ENCODE measurements at regions not wholly inside any gene's neighbourhood (a gene's known extent, or its start where the extent isn't known, plus 50 kb on each side); places are given as distances from the start of the nearest gene placed in this dataset.

GRCh38 chr6:22467645-22468044, 101.7 kb upstream of the HDGFL1 start:
- Histone ChIP-seq H3K9ac (ENCODE audit: control insufficient read depth, extremely low read depth, insufficient read depth, low read length) (no peak overlapping the region), H3K36me3 (ENCODE audit: control insufficient read depth in 2 of 2, extremely low read depth in 1 of 2, insufficient read depth in 2 of 2, low read length in 2 of 2) (no peaks in the 10 kb centered on the region), H3K4me2 (ENCODE audit: control insufficient read depth, extremely low read depth, insufficient read depth, low read depth, low read length) (no peak overlapping the region), H4K20me1 (ENCODE audit: control insufficient read depth, extremely low read depth, insufficient read depth, low read length) (no peaks in the 10 kb centered on the region), H3K9me3 (ENCODE audit: control insufficient read depth, low read depth, low read length) (no peaks in the 10 kb centered on the region), H3K9me1 (ENCODE audit: control insufficient read depth, extremely low read depth, insufficient read depth, low read length) (no peaks in the 10 kb centered on the region), H3K27ac (ENCODE audit: control insufficient read depth, insufficient read depth, low read length) (no peak overlapping the region), H3K79me2 (ENCODE audit: control insufficient read depth, insufficient read depth, low read length) (no peaks in the 10 kb centered on the region), H3K4me1 (ENCODE audit: control insufficient read depth, extremely low read depth, insufficient read depth, low read length) (no peaks in the 10 kb centered on the region), H3K4me3 (ENCODE audit: control insufficient read depth in 2 of 3, extremely low read depth in 1 of 3, insufficient read depth in 2 of 3, low read depth in 1 of 3, low read length in 3 of 3) (no peak overlapping the region), H2AFZ (ENCODE audit: control insufficient read depth, low read length) (no peak overlapping the region), H3K27me3 (ENCODE audit: control insufficient read depth, extremely low read depth, insufficient read depth, low read length) (no peaks in the 10 kb centered on the region)
- FAIRE-seq (no peak), DNase-seq (ENCODE audit: low read depth, low spot score) (no peak)
- dilution Hi-C loops (cut with MboI; ENCODE audit: extremely low pct_ligation_motif_present, low sequenced_read_pairs): no loop called here
- no peak for TF ChIP-seq EZH2 (IDR thresholded peaks at IDR 0.05; ENCODE audit: low read length)
- TF ChIP-seq, protein P1, sequence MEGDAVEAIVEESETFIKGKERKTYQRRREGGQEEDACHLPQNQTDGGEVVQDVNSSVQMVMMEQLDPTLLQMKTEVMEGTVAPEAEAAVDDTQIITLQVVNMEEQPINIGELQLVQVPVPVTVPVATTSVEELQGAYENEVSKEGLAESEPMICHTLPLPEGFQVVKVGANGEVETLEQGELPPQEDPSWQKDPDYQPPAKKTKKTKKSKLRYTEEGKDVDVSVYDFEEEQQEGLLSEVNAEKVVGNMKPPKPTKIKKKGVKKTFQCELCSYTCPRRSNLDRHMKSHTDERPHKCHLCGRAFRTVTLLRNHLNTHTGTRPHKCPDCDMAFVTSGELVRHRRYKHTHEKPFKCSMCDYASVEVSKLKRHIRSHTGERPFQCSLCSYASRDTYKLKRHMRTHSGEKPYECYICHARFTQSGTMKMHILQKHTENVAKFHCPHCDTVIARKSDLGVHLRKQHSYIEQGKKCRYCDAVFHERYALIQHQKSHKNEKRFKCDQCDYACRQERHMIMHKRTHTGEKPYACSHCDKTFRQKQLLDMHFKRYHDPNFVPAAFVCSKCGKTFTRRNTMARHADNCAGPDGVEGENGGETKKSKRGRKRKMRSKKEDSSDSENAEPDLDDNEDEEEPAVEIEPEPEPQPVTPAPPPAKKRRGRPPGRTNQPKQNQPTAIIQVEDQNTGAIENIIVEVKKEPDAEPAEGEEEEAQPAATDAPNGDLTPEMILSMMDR (optimal IDR thresholded peaks at IDR 0.05 in 1 of 3, IDR thresholded peaks at IDR 0.05 in 1 of 3, conservative IDR thresholded peaks at IDR 0.05 in 1 of 3; ENCODE audit: extremely low read depth in 1 of 3, insufficient read depth in 2 of 3, low read length in 3 of 3): no peak

DNA sequence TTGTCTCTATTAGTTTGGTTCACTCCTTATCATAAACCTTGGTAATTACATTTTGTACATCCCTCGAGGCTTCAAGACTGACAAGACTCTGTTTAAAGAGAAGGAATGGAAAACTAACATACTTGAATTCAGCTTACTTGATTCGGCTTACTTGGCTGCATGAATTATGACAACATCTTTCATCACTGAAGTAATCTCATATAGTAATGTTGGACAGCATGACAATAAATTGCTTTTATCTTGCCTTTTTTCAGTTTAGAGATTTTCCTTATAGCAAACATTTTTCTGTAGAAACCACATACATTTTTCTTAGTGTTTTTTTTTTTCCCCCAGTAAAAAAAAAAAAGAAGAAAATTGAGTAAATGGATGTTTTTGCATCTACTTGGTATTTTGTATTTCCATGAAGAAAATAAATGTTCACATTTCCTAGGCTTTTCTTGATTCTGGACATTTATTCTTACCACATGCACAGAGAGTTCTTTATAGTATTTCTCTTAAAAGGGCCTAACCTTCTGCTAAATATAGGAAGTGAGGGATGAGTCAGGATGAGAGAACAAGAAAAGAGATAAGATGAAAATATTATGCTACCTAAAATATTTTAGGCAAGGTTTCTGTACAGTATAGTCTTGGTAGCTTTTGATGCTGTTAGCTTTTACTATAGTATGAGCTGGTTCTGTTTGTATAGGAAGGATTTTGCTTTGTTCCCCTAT, 101.0 kb upstream of the HDGFL1 start:
- no peak overlapping the region for H3K4me2 ChIP-seq (ENCODE audit: control insufficient read depth, extremely low read depth, insufficient read depth, low read depth, low read length)
- H3K79me2 ChIP-seq (ENCODE audit: control insufficient read depth, insufficient read depth, low read length): no peaks in the 10 kb centered on the region
- FAIRE-seq: no peak
- H4K20me1 ChIP-seq (ENCODE audit: control insufficient read depth, extremely low read depth, insufficient read depth, low read length): no peaks in the 10 kb centered on the region
- no peak overlapping the region for H3K4me3 ChIP-seq (ENCODE audit: control insufficient read depth in 2 of 3, extremely low read depth in 1 of 3, insufficient read depth in 2 of 3, low read depth in 1 of 3, low read length in 3 of 3)
- H3K27ac ChIP-seq (ENCODE audit: control insufficient read depth, insufficient read depth, low read length): no peak overlapping the region
- no peaks in the 10 kb centered on the region for H3K4me1 ChIP-seq (ENCODE audit: control insufficient read depth, extremely low read depth, insufficient read depth, low read length)
- no peak overlapping the region for H3K9ac ChIP-seq (ENCODE audit: control insufficient read depth, extremely low read depth, insufficient read depth, low read length)
- no peaks in the 10 kb centered on the region for H3K36me3 ChIP-seq (ENCODE audit: control insufficient read depth in 2 of 2, extremely low read depth in 1 of 2, insufficient read depth in 2 of 2, low read length in 2 of 2)
- no peaks in the 10 kb centered on the region for H3K9me1 ChIP-seq (ENCODE audit: control insufficient read depth, extremely low read depth, insufficient read depth, low read length)
- DNase-seq (ENCODE audit: low read depth, low spot score): no peak
- dilution Hi-C loops (cut with MboI; ENCODE audit: extremely low pct_ligation_motif_present, low sequenced_read_pairs): no loop called here
- no peaks in the 10 kb centered on the region for H3K9me3 ChIP-seq (ENCODE audit: control insufficient read depth, low read depth, low read length)
- no peaks in the 10 kb centered on the region for H3K27me3 ChIP-seq (ENCODE audit: control insufficient read depth, extremely low read depth, insufficient read depth, low read length)
- H2AFZ ChIP-seq (ENCODE audit: control insufficient read depth, low read length): no peak overlapping the region
- no peak for TF ChIP-seq EZH2 (IDR thresholded peaks at IDR 0.05; ENCODE audit: low read length)
- TF ChIP-seq, protein P1 (optimal IDR thresholded peaks at IDR 0.05 in 1 of 3, IDR thresholded peaks at IDR 0.05 in 1 of 3, conservative IDR thresholded peaks at IDR 0.05 in 1 of 3; ENCODE audit: extremely low read depth in 1 of 3, insufficient read depth in 2 of 3, low read length in 3 of 3): no peak
